Naive thymus-derived CD4-positive, alpha-beta T cell (primary cell): ENCODE measurements at regions not wholly inside any gene's neighbourhood (a gene's known extent, or its start where the extent isn't known, plus 50 kb on each side); places are given as distances from the start of the nearest gene placed in this dataset.

ENCODE experiments used
- ATAC-seq: fragments of 150-1000 bp; cut with Tn5 transposase; 2 replicates; pipeline ENCODE4 v1.10.0; 2021; ENCODE audit warnings: mild to moderate bottlenecking, moderate library complexity
- CTCF ChIA-PET: fragments of 350-600 bp; sonication (Branson Sonifier 250); formaldehyde crosslinking; loops from one replicate; lab custom pipeline; 2021; ENCODE audit warnings: antibody characterized with exemption; lab: Charles Lee
- POLR2A ChIA-PET: fragments of 350-600 bp; sonication (Branson Sonifier 250); formaldehyde crosslinking; loops from one replicate; lab custom pipeline; 2021; ENCODE audit warnings: antibody characterized with exemption, inconsistent platforms; lab: Charles Lee
- DNase-seq, 9 donors: peaks; one replicate each; pipeline versions ENCODE4 v3.0.0 to v3.0.0-alpha.2; 2020 to 2022; ENCODE audit warnings: mixed read lengths in 1 of 9
- H3K27ac ChIP-seq: one replicate; pipeline ENCODE4 v1.7.0; 2013; ENCODE audit warnings: mild to moderate bottlenecking, low read depth, low read length, moderate library complexity
- H3K27me3 ChIP-seq, 2 donors: one replicate each; pipeline ENCODE4 v1.7.0; 2013; ENCODE audit warnings: low read length in 2 of 2, mild to moderate bottlenecking in 2 of 2, moderate library complexity in 2 of 2; ENCODE audit not compliant: control insufficient read depth in 2 of 2, insufficient read depth in 2 of 2
- H3K36me3 ChIP-seq, 3 experiments: 1 replicate in 2 of 3; 2 replicates in 1 of 3; pipeline ENCODE4 v1.7.0; 2013; ENCODE audit warnings: low read length in 3 of 3, mild to moderate bottlenecking in 3 of 3, moderate library complexity in 1 of 3; ENCODE audit not compliant: insufficient read depth in 3 of 3, control insufficient read depth in 2 of 3
- H3K4me1 ChIP-seq, 2 donors: one replicate each; pipeline ENCODE4 v1.7.0; 2013; ENCODE audit warnings: low read length in 2 of 2, mild to moderate bottlenecking in 2 of 2, moderate library complexity in 1 of 2; ENCODE audit not compliant: control insufficient read depth in 2 of 2, insufficient read depth in 2 of 2
- H3K4me3 ChIP-seq: 2 replicates; pipeline ENCODE4 v1.7.0; 2013; ENCODE audit warnings: mild to moderate bottlenecking, low read length
- H3K9me3 ChIP-seq, 3 experiments: 1 replicate in 2 of 3; 2 replicates in 1 of 3; pipeline ENCODE4 v1.7.0; 2013; ENCODE audit warnings: low read length in 3 of 3; ENCODE audit not compliant: control insufficient read depth in 2 of 3
- H3K27ac Mint-ChIP-seq, 9 donors: one replicate each; pipeline ENCODE4 v1.8.0; 2020 to 2022; ENCODE audit warnings: mixed read lengths in 9 of 9, mild to moderate bottlenecking in 8 of 9, moderate library complexity in 5 of 9, inconsistent platforms in 2 of 9
- H3K27me3 Mint-ChIP-seq, 5 donors: one replicate each; pipeline ENCODE4 v1.8.0; 2021 to 2022; ENCODE audit warnings: mixed read lengths in 5 of 5, mild to moderate bottlenecking in 1 of 5
- H3K36me3 Mint-ChIP-seq, 5 donors: one replicate each; pipeline ENCODE4 v1.8.0; 2020 to 2022; ENCODE audit warnings: mixed read lengths in 5 of 5, mild to moderate bottlenecking in 3 of 5, inconsistent platforms in 1 of 5
- H3K4me1 Mint-ChIP-seq, 7 donors: one replicate each; pipeline ENCODE4 v1.8.0; 2020 to 2022; ENCODE audit warnings: mixed read lengths in 7 of 7, mild to moderate bottlenecking in 3 of 7, inconsistent platforms in 1 of 7
- H3K4me3 Mint-ChIP-seq, 10 donors: one replicate each; pipeline ENCODE4 v1.8.0; 2020 to 2022; ENCODE audit warnings: mild to moderate bottlenecking in 10 of 10, mixed read lengths in 10 of 10, moderate library complexity in 6 of 10, inconsistent platforms in 2 of 10
- H3K9me3 Mint-ChIP-seq, 11 donors: one replicate each; pipeline ENCODE4 v1.8.0; 2020 to 2022; ENCODE audit warnings: mixed read lengths in 11 of 11, mild to moderate bottlenecking in 4 of 11, inconsistent platforms in 1 of 11, moderate library complexity in 1 of 11
- intact Hi-C, 2 donors: fragments of 100-400 bp; cut with micrococcal nuclease; formaldehyde crosslinking; loops; one replicate each; pipeline ENCODE4 v1.15.1; 2023

- H3K9me3 Mint-ChIP-seq = peaks cover 0 to 4% (median 0%) of the 10 kb centered on the region in 11 donors
- Histone ChIP-seq H3K27ac (no peak overlapping the region), H3K4me3 (no peak overlapping the region), H3K36me3 (no peaks in the 10 kb centered on the region), H3K4me1 (no peaks in the 10 kb centered on the region), H3K9me3 (no peaks in the 10 kb centered on the region), H3K27me3 (no peaks in the 10 kb centered on the region)
- no peaks in the 10 kb centered on the region for H3K36me3 Mint-ChIP-seq
- H3K4me3 Mint-ChIP-seq = no peak overlapping the region
- peaks cover 0 to 13% (median 9%) of the 10 kb centered on the region in 7 donors for H3K4me1 Mint-ChIP-seq
- CTCF ChIA-PET = no interaction called here
- DNase-seq (no peak), ATAC-seq (no peak)
- peaks cover 0 to 2% (median 0%) of the 10 kb centered on the region in 5 donors for H3K27me3 Mint-ChIP-seq
- H3K27ac Mint-ChIP-seq = no peak overlapping the region
- POLR2A ChIA-PET = no interaction called here
- intact Hi-C loops = no loop called here
These were observed 122.8 kb upstream of the GDF10 start for GRCh38 chr10:47176903-47177868.

GRCh38 chr10:47178537-47179290 lies 121.3 kb upstream of the GDF10 start:
- ChIA-PET CTCF (interaction anchor here (0.8 to 1.4 kb wide), 2 partner anchors 131 to 133 kb away, joined by 3 read pairs; no protein-coding TSS in a partner anchor), POLR2A (no interaction called here)
- Mint-ChIP-seq H3K9me3 (no peaks in the 10 kb centered on the region), H3K36me3 (no peaks in the 10 kb centered on the region), H3K27me3 (no peaks in the 10 kb centered on the region), H3K4me1 (peaks cover 0 to 6% (median 5%) of the 10 kb centered on the region in 7 donors), H3K27ac (no peak overlapping the region), H3K4me3 (no peak overlapping the region)
- no peaks in the 10 kb centered on the region for H3K4me1 ChIP-seq
- intact Hi-C loops = loop anchor here in 1 of 2 donors (2.0 kb wide), 1 partner anchor 26 kb away; no protein-coding TSS in a partner anchor
- H3K9me3 ChIP-seq = no peaks in the 10 kb centered on the region
- H3K27ac ChIP-seq = no peak overlapping the region
- H3K4me3 ChIP-seq = no peak overlapping the region
- H3K27me3 ChIP-seq = no peaks in the 10 kb centered on the region
- no peaks in the 10 kb centered on the region for H3K36me3 ChIP-seq
- DNase-seq = peak in 1 of 9 donors; percentile 5
- peak; percentile 8 for ATAC-seq

GRCh38 chr10:47179291-47179647 lies 120.7 kb upstream of the GDF10 start:
- CTCF ChIA-PET = interaction anchor here (1.4 kb wide), 1 partner anchor 132 kb away, joined by 3 read pairs; no protein-coding TSS in a partner anchor
- peak; percentile 38 for ATAC-seq

GRCh38 chr10:47181052-47181849 lies 118.7 kb upstream of the GDF10 start:
- Histone ChIP-seq H3K4me3 (no peak overlapping the region), H3K27me3 (no peaks in the 10 kb centered on the region), H3K9me3 (no peaks in the 10 kb centered on the region), H3K4me1 (no peaks in the 10 kb centered on the region), H3K36me3 (no peaks in the 10 kb centered on the region), H3K27ac (no peak overlapping the region)
- Mint-ChIP-seq H3K27ac (no peak overlapping the region), H3K36me3 (no peaks in the 10 kb centered on the region), H3K27me3 (no peaks in the 10 kb centered on the region), H3K4me1 (peaks cover 0 to 13% (median 4%) of the 10 kb centered on the region in 7 donors), H3K9me3 (no peaks in the 10 kb centered on the region), H3K4me3 (no peak overlapping the region)
- DNase-seq (peak in 2 of 9 donors; percentile 7 to 15), ATAC-seq (no peak)
- intact Hi-C loops = loop anchor here in 1 of 2 donors (5.0 kb wide), 2 partner anchors 76 to 131 kb away; no protein-coding TSS in a partner anchor
- ChIA-PET POLR2A (no interaction called here), CTCF (no interaction called here)

More at GRCh38 chr10:47179291-47179647, 120.7 kb upstream of the GDF10 start:
- POLR2A ChIA-PET = no interaction called here
- no peak overlapping the region for H3K4me3 Mint-ChIP-seq
- intact Hi-C loops = loop anchor here in 1 of 2 donors (2.0 kb wide), 1 partner anchor 26 kb away; no protein-coding TSS in a partner anchor
- peaks cover 0 to 10% (median 5%) of the 10 kb centered on the region in 7 donors for H3K4me1 Mint-ChIP-seq
- no peak overlapping the region for H3K27ac Mint-ChIP-seq
- Histone ChIP-seq H3K27ac (no peak overlapping the region), H3K4me1 (no peaks in the 10 kb centered on the region), H3K4me3 (no peak overlapping the region), H3K9me3 (no peaks in the 10 kb centered on the region), H3K27me3 (no peaks in the 10 kb centered on the region), H3K36me3 (no peaks in the 10 kb centered on the region)
- no peaks in the 10 kb centered on the region for H3K27me3 Mint-ChIP-seq
- H3K36me3 Mint-ChIP-seq = no peaks in the 10 kb centered on the region
- no peaks in the 10 kb centered on the region for H3K9me3 Mint-ChIP-seq
- no peak for DNase-seq

GRCh38 chr10:47182934-47183703 lies 116.9 kb upstream of the GDF10 start:
- no peaks in the 10 kb centered on the region for H3K36me3 ChIP-seq
- H3K4me3 ChIP-seq = no peak overlapping the region
- no peaks in the 10 kb centered on the region for H3K27me3 Mint-ChIP-seq
- no peak overlapping the region for H3K27ac Mint-ChIP-seq
- ChIA-PET POLR2A (no interaction called here), CTCF (no interaction called here)
- H3K36me3 Mint-ChIP-seq = peaks cover 0 to 1% (median 0%) of the 10 kb centered on the region in 5 donors
- DNase-seq (no peak), ATAC-seq (no peak)
- no peaks in the 10 kb centered on the region for H3K9me3 Mint-ChIP-seq
- H3K4me1 Mint-ChIP-seq = peaks cover 0 to 13% (median 5%) of the 10 kb centered on the region in 7 donors
- H3K4me1 ChIP-seq = no peaks in the 10 kb centered on the region
- H3K4me3 Mint-ChIP-seq = no peak overlapping the region
- H3K27ac ChIP-seq = no peak overlapping the region
- no peaks in the 10 kb centered on the region for H3K27me3 ChIP-seq
- intact Hi-C loops = loop anchor here in 1 of 2 donors (5.0 kb wide), 2 partner anchors 74 to 129 kb away; no protein-coding TSS in a partner anchor
- H3K9me3 ChIP-seq = no peaks in the 10 kb centered on the region
